GM13977 (cell line): ENCODE measurements at regions not wholly inside any gene's neighbourhood (a gene's known extent, or its start where the extent isn't known, plus 50 kb on each side); places are given as distances from the start of the nearest gene placed in this dataset.
"Not testable (repeated sequence)": the region's sequence is repeated elsewhere in the genome, so short reads cannot be mapped to it uniquely, and the experiment has no call there.

Source experiments
- DNase-seq: peaks from one replicate; pipeline ENCODE4 v3.0.0; 2012; ENCODE audit warnings: low spot score
- in situ Hi-C: fragments of 300-500 bp; cut with MboI; formaldehyde crosslinking; loops from one replicate; pipeline ENCODE4 v1.12.0; 2022; ENCODE audit warnings: low sequenced_read_pairs, low pct_unique_long_range_greater_than_20kb, mixed read lengths, inconsistent platforms; ENCODE audit not compliant: unreplicated experiment

DNA sequence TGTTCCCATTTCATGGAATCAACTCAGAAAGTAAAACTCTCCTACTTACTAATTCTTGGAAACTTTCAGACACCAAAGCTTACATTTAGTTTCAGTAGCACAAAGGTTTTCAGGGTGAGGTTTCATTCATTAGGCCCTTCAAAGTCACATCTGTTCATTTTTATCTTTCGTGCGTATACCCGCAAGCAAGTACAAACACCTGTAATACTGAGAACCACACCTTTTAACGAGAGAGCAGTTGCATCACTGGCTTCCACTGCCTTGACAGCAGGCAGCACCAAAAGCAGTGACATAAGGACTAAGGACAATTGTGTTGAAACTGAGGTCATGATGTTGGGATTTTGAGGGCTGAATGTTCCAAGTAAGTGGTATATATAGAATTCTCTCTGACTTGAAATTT lies 60.5 kb downstream of the GOLGA6L22 start:
- DNase-seq, in situ Hi-C loops: not testable (repeated sequence)

- DNase-seq, in situ Hi-C loops: not testable (repeated sequence)
Observed at GRCh38 chr15:22526537-22526936, 67.8 kb downstream of the GOLGA6L22 start.

- in situ Hi-C loops, DNase-seq: not testable (repeated sequence)
Observed at GRCh38 chr15:22527016-22527415, 68.3 kb downstream of the GOLGA6L22 start.

DNA sequence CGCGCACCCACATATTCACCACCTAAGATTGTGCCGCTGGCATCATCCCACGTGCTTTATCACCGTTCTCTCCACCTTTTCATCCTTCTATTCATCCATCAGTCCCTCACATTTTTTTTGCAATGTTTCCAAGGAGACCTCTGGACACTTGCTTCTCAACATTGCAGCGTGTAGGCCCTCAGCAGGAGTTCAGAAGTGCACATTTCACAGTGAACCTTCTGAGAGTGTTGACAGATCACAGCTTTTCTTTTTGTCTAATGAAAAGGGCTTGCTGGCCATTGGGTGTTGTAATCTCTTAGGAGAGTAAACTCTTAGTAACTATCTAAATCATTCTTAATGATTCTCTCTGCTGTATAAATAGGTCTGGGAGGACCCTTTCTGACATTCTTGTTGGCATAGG lies 70.5 kb downstream of the GOLGA6L22 start:
- in situ Hi-C loops, DNase-seq: not testable (repeated sequence)

DNA sequence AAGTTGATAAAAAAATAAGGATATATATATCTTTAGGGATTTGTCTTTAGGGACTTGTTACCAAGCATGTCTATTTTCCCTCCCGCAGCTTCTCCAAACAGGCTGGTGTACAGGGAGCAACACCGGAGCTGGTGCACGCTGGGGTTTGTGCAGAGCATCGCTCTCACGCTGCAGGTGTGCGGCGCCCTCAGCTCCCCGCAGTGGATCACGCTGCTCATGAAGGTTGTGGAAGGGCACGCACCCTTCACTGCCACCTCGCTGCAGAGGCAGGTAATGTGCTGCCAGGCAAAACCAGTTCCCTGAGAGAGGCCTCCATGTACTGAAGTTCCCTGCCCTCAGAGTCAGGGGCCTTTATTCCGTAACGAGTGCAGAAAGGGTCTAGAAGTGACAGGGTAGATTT lies 101.0 kb downstream of the GOLGA6L22 start:
- DNase-seq, in situ Hi-C loops: not testable (repeated sequence)

DNA sequence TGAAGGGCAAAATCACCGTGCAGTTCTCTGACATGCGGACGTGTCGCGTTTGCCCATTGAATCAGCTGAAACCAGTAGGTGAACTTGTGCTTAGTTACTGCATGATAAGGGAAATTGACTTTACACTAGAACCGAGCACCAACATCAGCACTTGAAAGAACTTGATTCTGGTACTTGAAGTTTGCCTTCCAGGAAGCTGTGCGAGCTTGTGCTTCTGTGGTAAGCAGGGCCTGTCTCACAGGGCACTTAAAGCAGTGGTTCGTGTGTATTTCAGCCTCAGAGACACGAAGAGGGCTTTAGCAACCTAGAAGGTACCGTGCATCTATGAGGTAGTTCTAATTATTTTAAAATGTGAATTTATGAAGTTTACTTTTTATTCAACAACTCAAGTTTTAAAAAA lies 103.0 kb downstream of the GOLGA6L22 start:
- DNase-seq, in situ Hi-C loops: not testable (repeated sequence)

GRCh38 chr15:22566510-22566909 lies 107.8 kb downstream of the GOLGA6L22 start:
- in situ Hi-C loops, DNase-seq: not testable (repeated sequence)

- in situ Hi-C loops, DNase-seq: not testable (repeated sequence)
Observed at GRCh38 chr15:22569486-22569885, 110.8 kb downstream of the GOLGA6L22 start.

DNA sequence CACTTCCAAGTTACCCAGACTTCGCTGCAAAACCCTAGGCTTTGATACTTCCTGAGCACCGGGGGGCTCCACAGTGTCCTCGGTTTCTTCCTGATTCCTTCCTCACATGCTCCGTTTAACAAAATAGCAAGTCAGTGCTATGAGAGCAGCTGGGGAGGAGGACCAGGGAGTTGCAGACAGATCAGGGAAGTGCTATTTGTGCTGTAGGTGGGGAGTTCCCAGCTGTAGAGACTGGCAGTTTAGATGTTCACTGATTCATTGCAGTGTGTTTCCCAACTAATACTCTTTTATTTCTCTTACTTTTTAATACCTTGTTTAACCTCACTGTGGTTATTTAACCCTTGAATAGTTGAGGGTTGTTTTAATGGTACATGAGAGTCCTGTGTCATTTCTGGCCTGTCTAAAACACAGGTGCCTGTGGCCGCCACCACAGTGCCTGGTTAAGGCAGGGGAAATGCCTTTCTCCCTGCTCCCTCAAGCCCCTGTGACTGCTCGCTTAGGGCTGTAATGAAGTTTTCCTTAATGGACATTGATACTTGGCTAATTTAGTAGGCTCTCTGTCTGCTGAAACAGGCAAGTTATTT lies 113.5 kb downstream of the GOLGA6L22 start:
- in situ Hi-C loops, DNase-seq: not testable (repeated sequence)

GRCh38 chr15:22572792-22573191 lies 114.1 kb downstream of the GOLGA6L22 start:
- in situ Hi-C loops = not testable (repeated sequence)
- peak; percentile 0 for DNase-seq

- in situ Hi-C loops, DNase-seq: not testable (repeated sequence)
Observed at GRCh38 chr15:22577828-22578227, 119.1 kb downstream of the GOLGA6L22 start.

DNA sequence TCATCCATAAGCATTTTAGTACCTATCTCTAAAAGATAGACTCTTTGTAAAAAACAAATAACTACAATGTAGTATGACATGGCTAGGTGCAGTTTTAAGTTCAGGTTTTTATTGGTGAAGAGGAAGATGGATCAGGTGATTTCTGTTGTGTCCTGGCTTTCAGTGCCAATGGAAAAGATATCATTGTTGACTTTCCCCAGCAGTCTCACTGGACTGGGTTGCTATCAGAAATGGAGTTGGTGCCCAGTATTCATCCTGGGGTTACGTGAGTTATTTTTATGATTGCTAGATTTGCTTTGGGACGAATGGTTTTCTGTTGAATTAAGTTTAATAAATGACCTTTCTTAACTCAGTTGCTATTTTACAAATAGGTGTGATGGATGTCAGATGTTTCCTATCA lies 120.5 kb downstream of the GOLGA6L22 start:
- in situ Hi-C loops, DNase-seq: not testable (repeated sequence)

- in situ Hi-C loops, DNase-seq: not testable (repeated sequence)
Observed at GRCh38 chr15:22587391-22587790, 128.7 kb downstream of the GOLGA6L22 start.

GRCh38 chr15:22598552-22598951 lies 139.8 kb downstream of the GOLGA6L22 start:
- in situ Hi-C loops, DNase-seq: not testable (repeated sequence)

GRCh38 chr15:22599526-22600320 lies 141.0 kb downstream of the GOLGA6L22 start:
- DNase-seq, in situ Hi-C loops: not testable (repeated sequence)

GRCh38 chr15:22616976-22617375 lies 158.3 kb downstream of the GOLGA6L22 start:
- DNase-seq, in situ Hi-C loops: not testable (repeated sequence)

DNA sequence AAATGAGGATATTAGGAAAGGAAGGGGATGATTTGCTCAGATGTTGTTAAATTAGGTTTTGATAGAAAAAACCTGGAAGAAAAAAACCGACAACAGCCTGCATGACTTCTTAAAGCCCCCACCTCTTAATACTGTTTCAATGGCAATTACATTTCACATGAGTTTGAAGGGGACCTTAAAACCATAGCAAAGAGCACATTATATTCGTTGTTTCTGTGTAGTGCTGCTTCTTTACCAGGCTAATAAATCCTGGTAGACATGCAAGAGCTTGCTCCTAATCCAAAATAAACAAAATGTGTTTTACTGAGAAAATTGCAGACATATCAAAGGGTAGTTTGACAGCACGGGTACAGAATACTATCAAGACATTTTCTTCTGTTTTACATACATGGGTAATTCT lies 154.7 kb upstream of the NIPA1 start:
- DNase-seq, in situ Hi-C loops: not testable (repeated sequence)

DNA sequence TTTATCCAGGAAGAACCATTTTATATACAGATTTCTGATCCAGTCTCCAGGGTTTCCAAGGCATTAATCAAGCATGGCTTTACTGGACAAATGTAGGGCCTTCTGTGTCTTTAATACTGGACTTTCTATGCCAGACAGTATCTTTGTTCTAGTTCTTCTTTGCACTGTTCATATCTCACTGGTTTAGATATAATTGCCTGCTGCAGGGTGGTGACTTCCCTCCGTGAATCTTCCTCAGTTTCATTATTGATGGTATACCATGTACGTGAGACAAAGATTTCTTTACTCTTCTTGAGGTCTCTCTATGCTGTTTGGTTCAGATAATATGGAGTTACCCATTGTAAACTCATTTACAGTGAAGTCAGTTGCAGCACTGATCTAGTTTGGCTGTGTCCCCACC lies 146.5 kb upstream of the NIPA1 start:
- DNase-seq, in situ Hi-C loops: not testable (repeated sequence)

- in situ Hi-C loops, DNase-seq: not testable (repeated sequence)
Observed at GRCh38 chr15:22649458-22649857, 137.0 kb upstream of the NIPA1 start.
